Parathyroid adenoma (tissue), 2 donors: ENCODE measurements at regions not wholly inside any gene's neighbourhood (a gene's known extent, or its start where the extent isn't known, plus 50 kb on each side); places are given as distances from the start of the nearest gene placed in this dataset.

Experiments used
- H2AFZ ChIP-seq: fragments of 300-600 bp; sonication (generic); one replicate; pipeline ENCODE4 v1.7.0; 2017; ENCODE audit warnings: antibody characterized with exemption, mild to moderate bottlenecking
- H3K27ac ChIP-seq: fragments of 300-600 bp; sonication (generic); one replicate; pipeline ENCODE4 v1.7.0; 2017
- H3K27me3 ChIP-seq: fragments of 300-600 bp; sonication (generic); one replicate; pipeline ENCODE4 v1.7.0; 2017; ENCODE audit warnings: low read length; ENCODE audit not compliant: control insufficient read depth, insufficient read depth
- H3K36me3 ChIP-seq: fragments of 300-600 bp; sonication (generic); one replicate; pipeline ENCODE4 v1.7.0; 2017; ENCODE audit warnings: low read length; ENCODE audit not compliant: control insufficient read depth, insufficient read depth
- H3K4me1 ChIP-seq: fragments of 300-600 bp; sonication (generic); one replicate; pipeline ENCODE4 v1.7.0; 2017; ENCODE audit warnings: control low read depth
- H3K4me2 ChIP-seq: fragments of 300-600 bp; sonication (generic); one replicate; pipeline ENCODE4 v1.7.0; 2017; ENCODE audit warnings: low read length
- H3K4me3 ChIP-seq: fragments of 300-600 bp; sonication (generic); one replicate; pipeline ENCODE4 v1.7.0; 2017; ENCODE audit warnings: low read depth, low read length
- H3K79me2 ChIP-seq: fragments of 300-600 bp; sonication (generic); one replicate; pipeline ENCODE4 v1.7.0; 2017; ENCODE audit warnings: control low read depth
- H3K9ac ChIP-seq: fragments of 300-600 bp; sonication (generic); one replicate; pipeline ENCODE4 v1.7.0; 2017; ENCODE audit warnings: mild to moderate bottlenecking
- H3K9me3 ChIP-seq: fragments of 300-600 bp; sonication (generic); one replicate; pipeline ENCODE4 v1.7.0; 2017; ENCODE audit warnings: low read length; ENCODE audit not compliant: control insufficient read depth
- TF ChIP-seq, protein P1 (sequence below): fragments of 300-600 bp; sonication (generic); IDR thresholded peaks from one replicate; pipeline ENCODE4 v1.7.0; 2017; ENCODE audit warnings: antibody characterized with exemption, mild to moderate bottlenecking
- donor health status: primary hyperparathyroidism.

DNA sequence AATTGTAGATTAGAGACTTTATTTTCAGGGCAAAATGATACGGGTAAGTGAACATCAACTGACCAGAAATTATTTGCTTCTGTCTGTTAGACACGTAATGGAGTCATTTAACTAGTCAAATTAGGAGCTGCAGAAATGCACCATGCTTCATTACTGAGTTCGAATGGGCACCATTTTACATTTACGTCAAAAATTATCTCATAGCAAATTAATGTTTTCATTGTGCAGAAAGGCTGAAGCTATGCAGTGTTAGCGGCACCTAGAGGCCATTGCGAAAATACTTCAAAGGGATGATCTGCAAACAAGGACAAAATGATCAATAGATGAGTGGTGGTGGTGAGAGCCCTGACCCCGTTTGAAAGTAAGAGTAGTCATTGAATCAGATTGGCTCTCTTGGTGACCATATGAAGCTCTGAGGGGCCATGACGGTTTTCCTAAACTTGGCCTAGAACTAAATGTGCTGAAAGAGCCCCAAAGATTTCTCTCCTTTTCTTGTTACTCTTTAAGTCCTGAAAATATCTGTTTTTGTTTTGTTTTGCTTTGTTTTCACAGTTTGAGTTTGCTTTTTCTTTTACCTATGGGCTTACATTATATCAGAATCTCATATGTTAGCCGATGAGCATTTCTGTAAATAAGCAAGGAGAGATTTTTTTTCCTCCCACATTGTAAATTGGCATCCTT, 277.9 kb downstream of the ZNF536 start:
- Histone ChIP-seq H3K36me3 (no peaks in the 10 kb centered on the region), H3K4me2 (no peak overlapping the region), H3K9ac (no peak overlapping the region), H3K79me2 (no peaks in the 10 kb centered on the region), H3K27ac (no peak overlapping the region), H2AFZ (no peak overlapping the region), H3K9me3 (no peaks in the 10 kb centered on the region), H3K4me1 (no peaks in the 10 kb centered on the region), H3K27me3 (peaks cover 5% of the 10 kb centered on the region), H3K4me3 (no peak overlapping the region)
- TF ChIP-seq, protein P1, sequence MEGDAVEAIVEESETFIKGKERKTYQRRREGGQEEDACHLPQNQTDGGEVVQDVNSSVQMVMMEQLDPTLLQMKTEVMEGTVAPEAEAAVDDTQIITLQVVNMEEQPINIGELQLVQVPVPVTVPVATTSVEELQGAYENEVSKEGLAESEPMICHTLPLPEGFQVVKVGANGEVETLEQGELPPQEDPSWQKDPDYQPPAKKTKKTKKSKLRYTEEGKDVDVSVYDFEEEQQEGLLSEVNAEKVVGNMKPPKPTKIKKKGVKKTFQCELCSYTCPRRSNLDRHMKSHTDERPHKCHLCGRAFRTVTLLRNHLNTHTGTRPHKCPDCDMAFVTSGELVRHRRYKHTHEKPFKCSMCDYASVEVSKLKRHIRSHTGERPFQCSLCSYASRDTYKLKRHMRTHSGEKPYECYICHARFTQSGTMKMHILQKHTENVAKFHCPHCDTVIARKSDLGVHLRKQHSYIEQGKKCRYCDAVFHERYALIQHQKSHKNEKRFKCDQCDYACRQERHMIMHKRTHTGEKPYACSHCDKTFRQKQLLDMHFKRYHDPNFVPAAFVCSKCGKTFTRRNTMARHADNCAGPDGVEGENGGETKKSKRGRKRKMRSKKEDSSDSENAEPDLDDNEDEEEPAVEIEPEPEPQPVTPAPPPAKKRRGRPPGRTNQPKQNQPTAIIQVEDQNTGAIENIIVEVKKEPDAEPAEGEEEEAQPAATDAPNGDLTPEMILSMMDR, result peak; percentile 53

DNA sequence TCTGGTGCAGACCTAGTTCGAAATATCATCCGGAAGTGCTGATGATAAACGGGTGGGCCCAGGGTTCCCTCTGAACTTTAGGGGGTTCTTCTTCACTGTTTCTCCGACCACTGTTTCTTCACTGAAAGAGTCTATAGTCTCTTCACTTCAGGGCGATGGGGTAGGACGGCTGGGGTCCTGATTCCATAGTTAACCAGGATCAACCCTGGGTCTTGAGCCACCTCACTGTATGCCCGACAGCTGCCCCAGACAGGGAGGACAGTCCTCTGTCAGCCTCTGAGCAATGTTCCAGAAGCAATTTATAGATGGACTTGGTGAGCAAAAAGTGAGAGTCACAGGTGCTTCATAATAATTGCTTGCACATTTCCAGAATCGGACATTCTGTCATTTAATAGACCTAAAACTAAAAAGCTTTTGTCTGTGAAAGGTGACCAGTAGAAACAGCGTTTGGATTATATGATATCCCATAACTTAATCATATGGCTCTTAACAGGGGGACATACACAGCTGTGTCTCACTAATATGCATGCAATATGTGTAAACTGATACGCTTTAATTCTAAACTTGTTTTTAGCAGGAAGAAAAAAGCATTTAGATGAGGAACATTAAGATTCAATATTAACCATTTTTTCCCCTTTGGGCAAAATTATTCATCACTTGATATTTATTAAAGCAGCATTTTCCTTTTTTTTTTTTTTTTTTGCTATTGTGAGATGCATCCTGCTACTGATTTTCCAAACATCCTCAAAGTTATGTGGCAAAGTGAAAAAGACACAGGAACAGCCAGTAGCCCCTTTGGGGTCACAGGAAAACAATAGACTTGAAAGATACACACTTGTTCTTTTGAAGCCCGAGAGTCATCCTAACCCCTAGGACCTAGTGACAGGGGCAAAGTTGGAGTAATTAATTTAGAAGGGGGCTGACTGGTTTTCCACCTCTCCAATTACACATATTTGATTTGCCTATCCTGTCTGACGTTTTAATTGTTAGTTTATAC, 277.0 kb downstream of the ZNF536 start:
- Histone ChIP-seq H3K9ac (no peak overlapping the region), H3K79me2 (no peaks in the 10 kb centered on the region), H3K27ac (no peak overlapping the region), H3K4me3 (no peak overlapping the region), H2AFZ (no peak overlapping the region), H3K27me3 (peaks cover 5% of the 10 kb centered on the region), H3K4me2 (no peak overlapping the region), H3K4me1 (no peaks in the 10 kb centered on the region), H3K9me3 (no peaks in the 10 kb centered on the region), H3K36me3 (no peaks in the 10 kb centered on the region)
- TF ChIP-seq, protein P1, result no peak

DNA sequence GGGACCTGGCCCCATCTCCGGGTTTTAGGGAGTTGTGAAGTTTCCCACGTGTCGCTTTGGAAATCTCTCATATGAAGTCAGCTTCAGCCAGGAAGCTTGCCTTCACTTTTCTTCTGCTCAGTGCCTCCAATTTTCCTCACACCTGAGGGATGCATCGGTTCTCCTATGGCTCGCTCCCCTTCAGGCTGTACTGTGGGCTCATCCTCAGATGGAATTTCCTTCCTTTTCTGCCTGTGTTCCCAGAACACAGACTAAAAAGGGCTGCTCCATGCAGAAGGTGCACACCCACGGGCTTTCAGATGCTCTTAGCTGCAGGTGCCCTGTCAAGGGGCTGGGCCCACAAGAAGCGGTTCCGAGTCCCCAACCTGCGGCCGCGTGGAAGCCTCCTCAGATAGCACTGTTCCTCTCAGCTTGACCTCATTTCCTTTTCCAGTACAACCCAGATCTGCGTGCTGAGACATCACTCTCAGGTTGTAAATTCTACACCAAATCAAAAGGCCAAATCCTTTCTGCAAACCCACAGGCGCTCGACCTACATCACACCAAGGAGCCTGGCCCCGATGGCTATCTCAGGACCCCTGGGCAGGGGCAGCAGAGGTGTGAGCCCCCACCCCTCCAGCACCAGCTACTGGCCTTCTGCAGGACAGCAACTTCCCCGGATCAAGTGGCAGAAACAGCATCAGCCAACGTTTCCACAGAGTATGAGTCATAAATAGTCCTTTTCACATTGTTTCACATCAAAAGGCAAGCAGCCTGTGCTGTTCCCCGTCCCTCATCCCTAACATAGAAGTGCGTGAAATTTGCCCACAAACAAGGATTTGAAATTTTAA, 275.9 kb downstream of the ZNF536 start:
- no peak overlapping the region for H3K4me3 ChIP-seq
- H3K27me3 ChIP-seq, result peaks cover 5% of the 10 kb centered on the region
- TF ChIP-seq, protein P1, result no peak
- no peak overlapping the region for H2AFZ ChIP-seq
- H3K4me1 ChIP-seq, result no peaks in the 10 kb centered on the region
- no peaks in the 10 kb centered on the region for H3K79me2 ChIP-seq
- H3K36me3 ChIP-seq, result no peaks in the 10 kb centered on the region
- no peak overlapping the region for H3K27ac ChIP-seq
- H3K4me2 ChIP-seq, result no peak overlapping the region
- no peak overlapping the region for H3K9ac ChIP-seq
- no peaks in the 10 kb centered on the region for H3K9me3 ChIP-seq

GRCh38 chr19:30646806-30647205, 274.6 kb downstream of the ZNF536 start:
- no peak overlapping the region for H3K27ac ChIP-seq
- no peak overlapping the region for H3K4me3 ChIP-seq
- TF ChIP-seq, protein P1, result no peak
- H3K79me2 ChIP-seq, result no peaks in the 10 kb centered on the region
- peaks cover 5% of the 10 kb centered on the region for H3K27me3 ChIP-seq
- H2AFZ ChIP-seq, result no peak overlapping the region
- no peak overlapping the region for H3K9ac ChIP-seq
- H3K4me1 ChIP-seq, result no peaks in the 10 kb centered on the region
- no peak overlapping the region for H3K4me2 ChIP-seq
- no peaks in the 10 kb centered on the region for H3K9me3 ChIP-seq
- H3K36me3 ChIP-seq, result no peaks in the 10 kb centered on the region
